SKM-1 (cell line): ENCODE measurements at regions not wholly inside any gene's neighbourhood (a gene's known extent, or its start where the extent isn't known, plus 50 kb on each side); places are given as distances from the start of the nearest gene placed in this dataset.
"Not testable (repeated sequence)": the region's sequence is repeated elsewhere in the genome, so short reads cannot be mapped to it uniquely, and the experiment has no call there.

Experiments
- DNase-seq: peaks from one replicate; lab custom pipeline; 2025; ENCODE audit not compliant: unreplicated experiment; lab: John Stamatoyannopoulos, UW

DNA sequence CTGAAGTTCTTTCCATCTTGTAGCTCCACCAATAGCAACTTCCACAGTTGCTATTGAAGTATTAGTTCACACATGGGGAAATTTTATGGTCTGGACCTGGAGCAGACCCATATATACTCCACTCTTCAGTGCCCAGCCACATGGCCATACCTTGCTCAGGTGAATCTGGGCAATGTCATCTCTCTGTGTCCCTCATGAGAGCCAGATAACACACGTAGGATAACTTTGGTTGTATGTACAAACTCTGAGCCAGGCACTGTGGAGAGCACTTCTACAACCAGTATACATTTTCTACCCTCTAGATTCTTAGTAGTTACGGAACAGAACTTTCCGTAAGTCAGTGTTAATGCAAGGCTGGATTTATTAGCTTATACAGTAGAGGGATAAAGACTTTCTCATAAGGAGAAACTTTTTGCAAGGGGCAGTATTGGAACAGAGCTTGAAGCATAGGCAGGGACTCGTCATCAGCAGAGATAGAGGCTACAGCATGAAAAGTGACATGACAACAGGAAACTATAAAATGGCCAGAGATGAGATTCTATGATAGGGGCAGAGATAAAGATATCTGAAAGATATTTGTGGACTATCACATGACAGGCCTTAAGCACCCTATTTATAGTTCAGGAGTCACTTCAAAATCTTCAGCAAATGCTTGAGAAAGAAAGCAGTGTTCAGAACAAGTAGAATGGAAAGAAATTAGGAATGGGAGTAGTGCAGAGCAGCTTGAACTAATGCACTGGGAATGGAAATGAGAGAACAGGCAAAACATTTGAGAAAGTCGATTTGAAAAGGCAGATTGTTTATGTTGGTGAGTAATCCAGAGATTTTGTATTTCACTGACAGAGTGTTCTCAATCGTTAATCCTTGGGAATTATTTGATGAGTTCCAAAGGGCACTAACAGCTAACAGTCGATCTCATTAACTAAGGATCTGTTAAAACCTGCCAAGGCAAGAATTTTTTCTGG lies 481.8 kb downstream of the USP25 start:
- no peak for DNase-seq

GRCh38 chr21:16213518-16213917 lies 483.7 kb downstream of the USP25 start:
- no peak for DNase-seq

DNA sequence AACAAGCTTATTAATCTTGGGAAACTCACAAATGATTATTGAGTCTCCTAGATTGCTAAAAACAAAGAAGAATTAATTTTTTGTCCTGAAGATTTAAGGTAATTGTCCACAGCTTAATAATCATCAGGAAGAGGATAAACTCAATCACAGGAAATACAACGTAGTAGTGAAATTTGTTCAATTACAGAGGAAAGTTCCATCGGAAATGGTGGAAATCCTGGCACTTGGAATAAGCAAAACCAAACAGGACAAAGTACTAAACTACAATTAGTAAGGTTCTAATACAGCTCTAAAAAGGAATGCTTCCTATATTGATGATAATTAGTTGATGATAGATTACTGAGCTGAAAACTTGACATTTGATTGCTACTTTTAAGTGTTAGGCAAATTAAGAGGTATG lies 485.4 kb downstream of the USP25 start:
- DNase-seq = no peak

- no peak for DNase-seq
These were observed 485.9 kb downstream of the USP25 start for GRCh38 chr21:16215663-16216183.

- no peak for DNase-seq
These were observed 486.6 kb downstream of the USP25 start for GRCh38 chr21:16216288-16216962.

GRCh38 chr21:16218682-16219343 lies 489.0 kb downstream of the USP25 start:
- no peak for DNase-seq

DNA sequence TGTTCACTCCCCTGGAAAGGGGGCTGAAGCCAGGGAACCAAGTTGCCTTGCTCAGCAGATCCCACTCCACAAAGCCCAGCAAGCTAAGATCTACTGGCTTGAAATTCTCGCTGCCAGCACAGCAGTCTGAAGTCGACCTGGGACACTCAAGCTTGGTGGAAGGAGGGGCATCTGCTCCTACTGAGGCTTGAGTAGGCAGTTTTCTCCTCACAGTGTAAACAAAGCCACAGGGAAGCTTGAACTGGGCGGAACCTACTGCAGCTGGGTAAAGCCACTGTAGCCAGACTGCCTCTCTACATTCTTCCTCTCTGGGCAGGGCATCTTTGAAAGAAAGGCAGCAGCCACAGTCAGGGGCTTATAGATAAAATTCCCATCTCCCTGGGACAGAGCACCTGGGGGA lies 495.0 kb downstream of the USP25 start:
- not testable (repeated sequence) for DNase-seq

GRCh38 chr21:16239659-16240265 lies 510.0 kb downstream of the USP25 start:
- DNase-seq = no peak

GRCh38 chr21:16241016-16241415 lies 511.2 kb downstream of the USP25 start:
- DNase-seq = no peak

DNA sequence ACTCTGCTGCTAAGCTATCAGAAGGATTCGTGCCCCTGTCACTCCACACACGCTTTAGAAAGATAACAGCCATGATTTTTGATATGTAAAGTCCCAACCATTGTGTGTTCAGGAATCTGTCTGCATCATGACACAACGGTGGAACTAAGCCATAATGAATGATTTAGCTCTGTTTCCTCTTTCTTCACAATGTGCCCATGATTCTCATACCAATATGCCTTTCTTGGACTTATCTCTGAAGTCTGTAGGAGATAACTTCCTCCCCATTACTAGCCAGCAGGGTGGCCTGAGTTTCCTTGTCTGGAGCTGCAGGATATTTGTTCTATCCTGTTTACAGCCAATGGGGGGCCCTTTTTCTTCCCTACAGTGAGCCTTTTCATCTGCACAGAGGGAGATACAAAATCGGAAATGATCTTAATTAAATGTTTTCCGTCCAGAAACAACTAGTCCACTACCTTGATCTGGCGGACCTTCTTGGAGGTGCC lies 511.7 kb downstream of the USP25 start:
- no peak for DNase-seq

DNA sequence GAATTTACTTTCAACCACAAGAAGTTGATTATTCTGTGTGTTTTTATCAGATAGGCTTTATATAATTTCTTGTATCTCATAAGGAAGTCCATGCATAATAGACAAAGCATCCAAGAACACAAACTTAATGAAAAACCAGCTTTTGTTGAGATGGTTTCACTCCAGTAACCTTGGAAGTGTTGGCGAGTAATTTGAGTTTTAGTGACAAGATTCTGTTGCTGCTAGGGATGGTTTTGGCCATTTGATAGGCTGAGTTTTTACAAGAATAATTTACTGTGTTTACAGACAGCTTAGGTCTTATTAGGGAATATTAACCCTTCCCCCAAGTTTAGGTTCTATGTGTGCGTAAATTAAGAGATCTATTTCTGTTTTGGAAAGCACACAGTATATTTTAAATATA lies 513.6 kb downstream of the USP25 start:
- no peak for DNase-seq

- DNase-seq = no peak
These were observed 518.9 kb downstream of the USP25 start for GRCh38 chr21:16248705-16249104.

DNA sequence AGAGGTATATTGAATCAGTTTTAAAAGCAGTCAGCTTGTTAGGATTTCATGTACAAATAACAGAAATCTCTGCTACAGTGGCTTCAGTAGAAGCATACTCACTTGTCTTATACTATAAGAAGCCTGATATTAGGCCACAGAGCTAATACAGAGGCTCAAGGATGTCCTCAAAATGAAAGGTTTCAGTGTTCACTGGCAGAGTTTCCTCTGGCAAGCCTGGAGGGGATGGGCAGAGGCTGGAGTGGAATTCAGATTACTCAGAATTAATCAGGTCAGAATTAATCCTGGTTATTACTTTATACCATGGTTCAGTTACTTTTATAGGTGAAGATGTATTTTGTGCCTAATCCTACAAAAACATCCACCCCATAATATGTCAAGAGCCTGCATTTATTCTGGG lies 520.5 kb downstream of the USP25 start:
- no peak for DNase-seq

DNA sequence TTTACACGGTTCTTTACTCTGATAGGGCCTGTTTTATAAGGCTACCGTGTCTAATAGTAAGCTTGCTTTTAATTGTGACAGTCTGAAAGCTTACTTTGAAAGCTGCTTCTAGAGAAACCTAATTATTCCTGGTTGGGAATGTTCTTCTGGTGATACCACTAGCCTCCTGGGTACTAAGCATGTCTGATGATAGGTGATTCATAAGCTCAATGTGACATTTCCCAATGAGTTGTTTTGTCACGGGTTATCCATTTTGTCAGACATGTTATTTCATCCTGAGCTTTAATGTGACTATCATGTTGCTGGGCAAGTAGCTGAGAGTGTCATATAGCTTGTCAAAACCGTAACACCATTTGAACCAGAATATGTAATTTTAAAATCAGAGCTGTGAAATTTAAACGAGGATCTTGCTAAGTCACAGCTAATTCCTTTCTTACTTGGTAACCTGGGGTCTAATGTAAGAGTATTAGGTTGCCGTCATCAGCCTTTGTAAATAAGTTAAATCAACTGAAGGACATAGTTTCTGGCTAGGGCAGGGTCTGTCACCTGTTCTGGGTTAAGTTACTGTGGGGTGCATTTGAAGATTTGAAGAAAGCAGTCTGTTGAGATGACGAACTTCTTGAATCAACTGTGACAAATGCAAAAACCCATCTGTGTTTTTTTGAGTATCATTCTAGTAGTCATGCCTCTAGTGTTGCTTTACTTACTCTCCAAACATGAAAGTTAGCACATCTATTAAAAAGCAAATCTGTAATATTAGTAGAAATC lies 529.2 kb downstream of the USP25 start:
- DNase-seq = no peak

- DNase-seq = no peak
These were observed 532.3 kb downstream of the USP25 start for GRCh38 chr21:16262091-16262490.

DNA sequence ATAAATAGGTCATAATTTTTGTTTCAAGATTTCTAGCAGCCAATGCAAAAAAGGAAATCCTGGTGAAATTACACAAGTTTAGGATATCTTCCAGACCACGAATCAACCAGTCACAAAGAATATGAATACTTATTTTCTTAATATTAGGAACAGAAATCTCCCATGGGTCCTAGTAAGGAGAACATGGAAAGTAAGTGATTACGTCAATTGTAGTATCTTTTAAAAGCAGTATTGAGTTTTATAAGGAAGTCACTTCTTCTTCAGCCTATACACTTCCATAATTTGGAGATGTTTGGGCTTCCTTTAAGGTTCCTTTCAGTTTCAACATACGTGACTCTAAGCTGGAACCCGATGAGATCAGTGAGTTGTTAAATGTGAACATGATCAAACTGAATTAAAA lies 534.5 kb downstream of the USP25 start:
- DNase-seq = no peak

DNA sequence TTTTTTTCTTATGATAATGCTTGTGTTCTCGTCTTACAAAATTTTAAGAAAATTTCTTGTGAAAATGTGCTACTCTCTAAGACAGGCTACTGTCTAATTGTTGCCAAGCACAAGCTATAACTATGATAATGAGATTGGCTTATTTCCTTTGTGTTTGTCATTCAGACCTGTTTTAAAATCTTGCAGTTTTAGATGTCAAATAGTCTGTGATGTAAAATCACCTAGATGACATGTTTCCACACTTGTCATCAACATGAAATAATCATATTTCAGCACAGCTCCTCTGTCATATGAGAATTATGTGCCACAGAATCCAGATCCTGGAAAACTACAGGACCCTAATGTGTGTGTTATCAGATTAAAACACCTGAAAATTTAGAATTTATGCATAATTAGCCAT lies 539.7 kb downstream of the USP25 start:
- no peak for DNase-seq

- DNase-seq = no peak
These were observed 550.2 kb downstream of the USP25 start for GRCh38 chr21:16279731-16280581.

- DNase-seq = no peak
These were observed 550.9 kb downstream of the USP25 start for GRCh38 chr21:16280686-16281091.
